Upper lobe of left lung (tissue), 6 donors: ENCODE measurements at regions not wholly inside any gene's neighbourhood (a gene's known extent, or its start where the extent isn't known, plus 50 kb on each side); places are given as distances from the start of the nearest gene placed in this dataset.

Source experiments
- ATAC-seq, 2 donors: fragments of 200-7000 bp; cut with Tn5 transposase; one replicate each; pipeline ENCODE4 v1.9.1; 2022; ENCODE audit warnings: mild to moderate bottlenecking in 2 of 2, moderate library complexity in 2 of 2; ENCODE audit not compliant: low FRiP score in 2 of 2
- DNase-seq, 2 donors: peaks; one replicate each; pipeline ENCODE4 v3.0.0-alpha.2; 2019 to 2020
- H3K27ac ChIP-seq, 4 donors: fragments of 200-600 bp; sonication (generic); one replicate each; pipeline ENCODE4 v1.5.1; 2016 to 2019
- H3K27me3 ChIP-seq, 4 donors: fragments of 200-600 bp; sonication (generic); one replicate each; pipeline ENCODE4 v1.5.1; 2017 to 2019
- H3K36me3 ChIP-seq, 4 donors: fragments of 200-600 bp; sonication (generic); one replicate each; pipeline ENCODE4 v1.5.1; 2016 to 2019
- H3K4me1 ChIP-seq, 4 donors: fragments of 200-600 bp; sonication (generic); one replicate each; pipeline ENCODE4 v1.5.1; 2018 to 2019
- H3K4me3 ChIP-seq, 4 donors: fragments of 200-600 bp; sonication (generic); one replicate each; pipeline ENCODE4 v1.5.1; 2017 to 2019; ENCODE audit warnings: mild to moderate bottlenecking in 2 of 4, moderate library complexity in 1 of 4
- H3K9me3 ChIP-seq, 4 donors: fragments of 200-600 bp; sonication (generic); one replicate each; pipeline ENCODE4 v1.5.1; 2018 to 2019
- CTCF ChIP-seq, 6 experiments: fragments of 450-650 bp in 4 of 6; fragments of 200-600 bp in 2 of 6; sonication (generic) in 2 of 6; IDR thresholded peaks; one replicate each; pipeline ENCODE4 v1.5.1; 2016 to 2019; ENCODE audit warnings: antibody characterized with exemption in 6 of 6
- EP300 ChIP-seq, 4 donors: sonication (generic); formaldehyde crosslinking; IDR thresholded peaks; one replicate each; pipeline ENCODE4 v1.5.1; 2017; ENCODE audit warnings: antibody characterized with exemption in 4 of 4, control low read depth in 2 of 4
- POLR2A ChIP-seq, 4 donors: fragments of 450-650 bp; IDR thresholded peaks; one replicate each; pipeline ENCODE4 v1.5.1; 2016 to 2017; ENCODE audit warnings: antibody characterized with exemption in 4 of 4, mild to moderate bottlenecking in 2 of 4
- POLR2AphosphoS5 ChIP-seq, 2 donors: sonication (generic); formaldehyde crosslinking; IDR thresholded peaks; one replicate each; pipeline ENCODE4 v1.5.1; 2017; ENCODE audit warnings: antibody characterized with exemption in 2 of 2
- WGBS, 2 donors: methylation state at CpG; one replicate each; pipeline ENCODE4 v1.1.5; 2017 to 2018; 5-methylcytosine and 5-hydroxymethylcytosine counted together
- donor health status: DM: no; HTN: no; CAD: no; lungs with moderate emphysema.
- donor health status: DM: no; HTN: yes; CAD: no; lungs with severe emphysema.

GRCh38 chr2:179341152-179341866, 76.7 kb upstream of the SESTD1 start:
- Histone ChIP-seq H3K4me1 (peaks cover 4 to 23% (median 10%) of the 10 kb centered on the region in 4 donors), H3K27ac (no peak overlapping the region), H3K4me3 (no peak overlapping the region), H3K9me3 (no peaks in the 10 kb centered on the region), H3K36me3 (no peaks in the 10 kb centered on the region), H3K27me3 (no peaks in the 10 kb centered on the region)
- no peak for DNase-seq
- TF ChIP-seq POLR2A (IDR thresholded peaks at IDR 0.05), result no peak
- TF ChIP-seq CTCF (IDR thresholded peaks at IDR 0.05), result no peak
- TF ChIP-seq EP300 (IDR thresholded peaks at IDR 0.05), result no peak
- no peak for TF ChIP-seq POLR2AphosphoS5 (IDR thresholded peaks at IDR 0.05)
- no peak for ATAC-seq
- WGBS, 2 donors, result 58 to 61% methylated on average over 3 of the region's 3 CpGs

GRCh38 chr2:179340678-179341077, 76.0 kb upstream of the SESTD1 start:
- no peaks in the 10 kb centered on the region for H3K27me3 ChIP-seq
- DNase-seq, result peak in 1 of 2 donors; percentile 38
- H3K27ac ChIP-seq, result peak overlapping the region in 1 of 4 donors; percentile 21
- H3K9me3 ChIP-seq, result no peaks in the 10 kb centered on the region
- ATAC-seq, result no peak
- 56 to 66% methylated on average over 4 of the region's 4 CpGs for WGBS, 2 donors
- no peak overlapping the region for H3K4me3 ChIP-seq
- TF ChIP-seq POLR2AphosphoS5 (IDR thresholded peaks at IDR 0.05) (no peak), POLR2A (IDR thresholded peaks at IDR 0.05) (no peak), CTCF (IDR thresholded peaks at IDR 0.05) (peak in 3 of 6 experiments; percentile 38 to 51 (median 42))
- no peaks in the 10 kb centered on the region for H3K36me3 ChIP-seq
- peaks cover 4 to 23% (median 10%) of the 10 kb centered on the region in 4 donors for H3K4me1 ChIP-seq

GRCh38 chr2:179338681-179339080, 74.0 kb upstream of the SESTD1 start:
- Histone ChIP-seq H3K27me3 (no peaks in the 10 kb centered on the region), H3K36me3 (no peaks in the 10 kb centered on the region), H3K9me3 (no peaks in the 10 kb centered on the region), H3K4me1 (peaks cover 4 to 23% (median 10%) of the 10 kb centered on the region in 4 donors), H3K4me3 (no peak overlapping the region), H3K27ac (peak overlapping the region in 2 of 4 donors; percentile 4 to 11)
- ATAC-seq (peak in 1 of 2 donors; percentile 78), DNase-seq (no peak)
- TF ChIP-seq POLR2AphosphoS5 (IDR thresholded peaks at IDR 0.05), result no peak
- no peak for TF ChIP-seq POLR2A (IDR thresholded peaks at IDR 0.05)
- TF ChIP-seq EP300 (IDR thresholded peaks at IDR 0.05), result no peak
- WGBS, 2 donors, result 68 to 79% methylated on average over 3 of the region's 3 CpGs

GRCh38 chr2:179336782-179337534, 72.3 kb upstream of the SESTD1 start:
- TF ChIP-seq POLR2AphosphoS5 (IDR thresholded peaks at IDR 0.05) (no peak), EP300 (IDR thresholded peaks at IDR 0.05) (no peak), POLR2A (IDR thresholded peaks at IDR 0.05) (no peak), CTCF (IDR thresholded peaks at IDR 0.05) (no peak)
- H3K27me3 ChIP-seq, result no peaks in the 10 kb centered on the region
- H3K9me3 ChIP-seq, result no peaks in the 10 kb centered on the region
- H3K27ac ChIP-seq, result no peak overlapping the region
- no peak overlapping the region for H3K4me3 ChIP-seq
- WGBS, 2 donors, result 34 to 60% methylated on average over 4 of the region's 4 CpGs
- H3K4me1 ChIP-seq, result peaks cover 4 to 23% (median 10%) of the 10 kb centered on the region in 4 donors
- peak; percentile 46 to 57 for ATAC-seq
- DNase-seq, result no peak
- H3K36me3 ChIP-seq, result no peaks in the 10 kb centered on the region

GRCh38 chr2:179335732-179336131, 71.1 kb upstream of the SESTD1 start:
- no peaks in the 10 kb centered on the region for H3K36me3 ChIP-seq
- no peak overlapping the region for H3K4me3 ChIP-seq
- no peaks in the 10 kb centered on the region for H3K27me3 ChIP-seq
- H3K4me1 ChIP-seq, result peaks cover 4 to 14% (median 8%) of the 10 kb centered on the region in 4 donors
- DNase-seq, result no peak
- WGBS, 2 donors, result 65% methylated on average over 2 of the region's 2 CpGs
- TF ChIP-seq POLR2A (IDR thresholded peaks at IDR 0.05), result no peak
- TF ChIP-seq CTCF (IDR thresholded peaks at IDR 0.05), result no peak
- no peak for TF ChIP-seq EP300 (IDR thresholded peaks at IDR 0.05)
- no peak for TF ChIP-seq POLR2AphosphoS5 (IDR thresholded peaks at IDR 0.05)
- no peak overlapping the region for H3K27ac ChIP-seq
- ATAC-seq, result no peak
- H3K9me3 ChIP-seq, result no peaks in the 10 kb centered on the region
